MM.1S (cell line): ENCODE measurements at regions not wholly inside any gene's neighbourhood (a gene's known extent, or its start where the extent isn't known, plus 50 kb on each side); places are given as distances from the start of the nearest gene placed in this dataset.

ENCODE experiments used
- DNase-seq: peaks from one replicate; pipeline ENCODE4 v3.0.0-alpha.2; 2015
- H2AFZ ChIP-seq: fragments of 300-600 bp; sonication (generic); 2 replicates; pipeline ENCODE4 v1.6.0; 2016; ENCODE audit warnings: antibody characterized with exemption, low read length
- H3F3A ChIP-seq: fragments of 300-600 bp; sonication (generic); 2 replicates; pipeline ENCODE4 v1.6.1; 2016; ENCODE audit warnings: mild to moderate bottlenecking, antibody characterized with exemption, low read length, moderate library complexity, mixed read lengths; ENCODE audit not compliant: insufficient read depth
- H3K27ac ChIP-seq: fragments of 300-600 bp; sonication (generic); 2 replicates; pipeline ENCODE4 v1.5.1; 2016; ENCODE audit warnings: mild to moderate bottlenecking, low read length
- H3K27me3 ChIP-seq: fragments of 300-600 bp; sonication (generic); replicated peaks from 2 replicates; pipeline ENCODE4 v1.6.0; 2016; ENCODE audit warnings: low read length; ENCODE audit not compliant: insufficient read depth
- H3K36me3 ChIP-seq: fragments of 300-600 bp; sonication (generic); replicated peaks from 2 replicates; pipeline ENCODE4 v1.6.1; 2016; ENCODE audit warnings: mild to moderate bottlenecking, low read length, mixed read lengths; ENCODE audit not compliant: insufficient read depth
- H3K4me1 ChIP-seq: fragments of 300-600 bp; sonication (generic); 2 replicates; pipeline ENCODE4 v1.6.1; 2016; ENCODE audit warnings: low read length, mixed read lengths
- H3K4me2 ChIP-seq: fragments of 300-600 bp; sonication (generic); 2 replicates; pipeline ENCODE4 v1.6.0; 2016; ENCODE audit warnings: low read depth, low read length
- H3K4me3 ChIP-seq: fragments of 300-600 bp; sonication (generic); 2 replicates; pipeline ENCODE4 v1.5.1; 2016; ENCODE audit warnings: low read length, mixed read lengths
- H3K79me2 ChIP-seq: fragments of 300-600 bp; sonication (generic); 2 replicates; pipeline ENCODE4 v1.6.1; 2016; ENCODE audit warnings: mixed run types, low read length, mixed read lengths
- H3K9ac ChIP-seq: fragments of 300-600 bp; sonication (generic); 2 replicates; pipeline ENCODE4 v1.6.1; 2016; ENCODE audit warnings: low read length, mixed read lengths
- H3K9me2 ChIP-seq: fragments of 300-600 bp; sonication (generic); replicated peaks from 2 replicates; pipeline ENCODE4 v1.6.1; 2016; ENCODE audit warnings: mild to moderate bottlenecking, low read length, mixed read lengths; ENCODE audit not compliant: insufficient read depth
- H3K9me3 ChIP-seq: fragments of 300-600 bp; sonication (generic); replicated peaks from 2 replicates; pipeline ENCODE4 v1.6.1; 2016; ENCODE audit warnings: mild to moderate bottlenecking, low read length, mixed read lengths; ENCODE audit not compliant: insufficient read depth
- H4K20me1 ChIP-seq: fragments of 300-600 bp; sonication (generic); 2 replicates; pipeline ENCODE4 v1.6.1; 2016; ENCODE audit warnings: mild to moderate bottlenecking, low read length, moderate library complexity, mixed read lengths; ENCODE audit not compliant: insufficient read depth
- CTCF ChIP-seq: fragments of 300-600 bp; sonication (generic); IDR thresholded peaks from 2 replicates; pipeline ENCODE4 v1.5.1; 2016; ENCODE audit warnings: antibody characterized with exemption, low read length, mixed read lengths
- EZH2 ChIP-seq: fragments of 300-600 bp; sonication (generic); optimal IDR thresholded peaks from 2 replicates; pipeline ENCODE3; 2017; ENCODE audit warnings: low read depth, mild to moderate bottlenecking, antibody characterized with exemption, low read length, mixed read lengths
- EZH2phosphoT487 ChIP-seq: fragments of 300-600 bp; sonication (generic); IDR thresholded peaks from 2 replicates; pipeline ENCODE4 v1.6.1; 2018; ENCODE audit warnings: antibody characterized with exemption, low read length

GRCh38 chr13:39866722-39867121 lies 211.3 kb downstream of the COG6 start:
- H3K27ac ChIP-seq = no peak overlapping the region
- no peaks in the 10 kb centered on the region for H3K4me1 ChIP-seq
- no peak overlapping the region for H3K4me2 ChIP-seq
- DNase-seq = no peak
- no peaks in the 10 kb centered on the region for H3K36me3 ChIP-seq
- H3K27me3 ChIP-seq = no peaks in the 10 kb centered on the region
- no peaks in the 10 kb centered on the region for H4K20me1 ChIP-seq
- H3K9ac ChIP-seq = no peak overlapping the region
- no peaks in the 10 kb centered on the region for H3K79me2 ChIP-seq
- no peaks in the 10 kb centered on the region for H3K9me3 ChIP-seq
- H3K9me2 ChIP-seq = no peaks in the 10 kb centered on the region
- H3K4me3 ChIP-seq = no peak overlapping the region
- no peak overlapping the region for H2AFZ ChIP-seq
- no peak for TF ChIP-seq CTCF
- no peak for TF ChIP-seq EZH2phosphoT487
- TF ChIP-seq EZH2 = no peak
- H3F3A ChIP-seq = no peaks in the 10 kb centered on the region

DNA sequence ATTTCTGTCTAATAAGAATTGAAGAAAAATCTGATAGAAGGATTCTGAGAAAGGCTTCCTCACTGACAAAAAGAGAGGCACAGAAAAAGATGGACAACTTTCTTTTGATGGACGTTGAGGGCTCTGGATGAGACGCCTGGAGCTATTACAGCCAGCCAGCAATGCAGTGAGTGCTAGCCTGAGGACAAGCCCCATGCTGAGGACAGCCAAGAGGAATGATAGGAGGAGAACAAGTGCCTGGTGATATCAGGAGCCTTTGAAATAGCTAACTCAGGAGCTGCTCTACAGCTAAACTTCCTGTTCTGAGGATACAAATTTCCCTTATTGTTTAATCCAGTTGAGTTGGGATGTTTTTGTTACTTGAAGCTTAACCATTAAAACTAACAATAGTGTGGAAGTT lies 212.3 kb downstream of the COG6 start:
- no peaks in the 10 kb centered on the region for H3F3A ChIP-seq
- H3K9me2 ChIP-seq = no peaks in the 10 kb centered on the region
- H3K9ac ChIP-seq = no peak overlapping the region
- no peak overlapping the region for H3K27ac ChIP-seq
- no peak overlapping the region for H3K4me2 ChIP-seq
- no peaks in the 10 kb centered on the region for H3K4me1 ChIP-seq
- H3K79me2 ChIP-seq = no peaks in the 10 kb centered on the region
- no peak overlapping the region for H2AFZ ChIP-seq
- no peaks in the 10 kb centered on the region for H4K20me1 ChIP-seq
- H3K27me3 ChIP-seq = no peaks in the 10 kb centered on the region
- no peaks in the 10 kb centered on the region for H3K9me3 ChIP-seq
- no peak for DNase-seq
- H3K36me3 ChIP-seq = no peaks in the 10 kb centered on the region
- TF ChIP-seq EZH2 = no peak
- H3K4me3 ChIP-seq = no peak overlapping the region

DNA sequence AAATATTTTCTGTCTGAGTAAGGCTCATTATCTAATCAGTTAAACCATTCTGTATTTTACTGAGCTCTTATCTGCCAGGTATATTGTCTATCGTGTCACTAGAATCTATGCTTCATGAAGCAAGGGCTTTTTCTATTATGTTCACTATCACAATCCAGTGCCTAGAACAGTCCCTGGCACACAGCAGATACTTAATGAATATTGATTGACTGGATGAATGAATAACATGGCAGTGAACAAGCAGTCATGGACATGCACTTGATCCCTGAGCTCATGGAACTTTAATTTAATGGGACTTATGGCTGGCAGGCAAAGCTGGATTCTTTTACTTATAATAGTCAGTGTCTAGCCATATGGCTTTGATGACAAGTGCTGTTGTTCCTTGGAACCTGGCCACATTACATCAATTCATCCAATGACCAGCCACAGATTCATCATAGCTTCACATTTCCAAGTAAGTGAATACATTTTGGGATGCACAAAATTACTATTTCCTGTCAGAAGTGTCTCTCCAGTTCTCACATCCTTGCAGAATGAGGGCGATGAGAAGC lies 214.8 kb downstream of the COG6 start:
- no peak for TF ChIP-seq EZH2
- no peak for TF ChIP-seq CTCF
- no peak for TF ChIP-seq EZH2phosphoT487
- no peak overlapping the region for H3K27ac ChIP-seq
- no peaks in the 10 kb centered on the region for H3K36me3 ChIP-seq
- H3K79me2 ChIP-seq = no peaks in the 10 kb centered on the region
- H3K4me1 ChIP-seq = no peaks in the 10 kb centered on the region
- H3K27me3 ChIP-seq = no peaks in the 10 kb centered on the region
- H4K20me1 ChIP-seq = no peaks in the 10 kb centered on the region
- DNase-seq = no peak
- no peak overlapping the region for H3K4me2 ChIP-seq
- H2AFZ ChIP-seq = no peak overlapping the region
- no peaks in the 10 kb centered on the region for H3K9me3 ChIP-seq
- no peak overlapping the region for H3K4me3 ChIP-seq
- H3K9me2 ChIP-seq = no peaks in the 10 kb centered on the region
- H3F3A ChIP-seq = no peaks in the 10 kb centered on the region
- H3K9ac ChIP-seq = no peak overlapping the region

GRCh38 chr13:39874331-39875053 lies 219.0 kb downstream of the COG6 start:
- no peak for TF ChIP-seq EZH2phosphoT487
- TF ChIP-seq EZH2 = no peak
- TF ChIP-seq CTCF = no peak
- Histone ChIP-seq H4K20me1 (no peaks in the 10 kb centered on the region), H3K4me1 (no peaks in the 10 kb centered on the region), H3F3A (no peaks in the 10 kb centered on the region), H3K27ac (no peak overlapping the region), H3K9ac (no peak overlapping the region), H3K4me2 (no peak overlapping the region), H3K9me2 (no peaks in the 10 kb centered on the region), H3K27me3 (no peaks in the 10 kb centered on the region), H3K79me2 (no peaks in the 10 kb centered on the region), H2AFZ (no peak overlapping the region), H3K9me3 (no peaks in the 10 kb centered on the region), H3K4me3 (no peak overlapping the region), H3K36me3 (no peaks in the 10 kb centered on the region)
- no peak for DNase-seq
